Right lobe of liver (tissue), 6 donors: ENCODE measurements at regions not wholly inside any gene's neighbourhood (a gene's known extent, or its start where the extent isn't known, plus 50 kb on each side); places are given as distances from the start of the nearest gene placed in this dataset.

Experiments used
- ATAC-seq, 4 donors: fragments of 200-7000 bp; cut with Tn5 transposase; one replicate each; pipeline ENCODE4 v1.9.1; 2020; ENCODE audit warnings: mild to moderate bottlenecking in 4 of 4, moderate library complexity in 4 of 4
- DNase-seq, 3 donors: peaks; one replicate each; pipeline ENCODE4 v3.0.0-alpha.2; 2020
- H3K27ac ChIP-seq, 3 donors: fragments of 200-600 bp; one replicate each; pipeline ENCODE4 v1.8.0; 2022
- H3K27me3 ChIP-seq, 2 donors: fragments of 200-600 bp; one replicate each; pipeline ENCODE4 v1.8.0; 2022
- H3K36me3 ChIP-seq, 4 donors: fragments of 200-600 bp; sonication (generic) in 1 of 4; one replicate each; pipeline versions ENCODE4 v1.5.1 to v1.8.0; 2017 to 2022; ENCODE audit warnings: control low read depth in 1 of 4
- H3K4me1 ChIP-seq, 4 donors: fragments of 200-600 bp; sonication (generic) in 1 of 4; one replicate each; pipeline versions ENCODE4 v1.5.1 to v1.8.0; 2017 to 2022; ENCODE audit warnings: control low read depth in 1 of 4
- H3K4me3 ChIP-seq, 3 donors: fragments of 200-600 bp; one replicate each; pipeline ENCODE4 v1.8.0; 2022
- H3K9me3 ChIP-seq, 4 donors: fragments of 200-600 bp; sonication (generic) in 1 of 4; one replicate each; pipeline versions ENCODE4 v1.5.1 to v1.8.0; 2017 to 2022; ENCODE audit warnings: control low read depth in 1 of 4
- CTCF ChIP-seq, 4 donors: fragments of 200-600 bp in 3 of 4; fragments of 450-650 bp in 1 of 4; IDR thresholded peaks; one replicate each; pipeline versions ENCODE4 v1.5.1 to v1.8.0; 2016 to 2022; ENCODE audit warnings: antibody characterized with exemption in 4 of 4, mild to moderate bottlenecking in 2 of 4
- POLR2A ChIP-seq: fragments of 450-650 bp; IDR thresholded peaks from one replicate; pipeline ENCODE4 v1.6.1; 2017; ENCODE audit warnings: antibody characterized with exemption, mild to moderate bottlenecking
- WGBS: methylation state at CpG from one replicate; pipeline ENCODE4 v1.1.6; 2018; ENCODE audit warnings: low coverage, low lambda C conversion rate; ENCODE audit not compliant: insufficient coverage; ENCODE audit errors: missing lambda C conversion rate; 5-methylcytosine and 5-hydroxymethylcytosine counted together
- intact Hi-C, 2 donors: fragments of 100-400 bp; cut with DNase I; formaldehyde crosslinking; loops; one replicate each; pipeline versions ENCODE4 v1.11.2 to v1.14.1; 2022
- donor health status: DM: no; HTN: yes; CAD: no.
- donor health status: DM: no; HTN: no; CAD: no.
- donor health status: DM: no; HTN: no; CAD: no.
- donor health status: DM: no; HTN: yes; CAD: no.
- donor health status: DM: no; HTN: yes; CAD: no.

- DNase-seq = no peak
- no peak overlapping the region for H3K4me3 ChIP-seq
- H3K27me3 ChIP-seq = no peaks in the 10 kb centered on the region
- intact Hi-C loops = no loop called here
- no peaks in the 10 kb centered on the region for H3K4me1 ChIP-seq
- H3K27ac ChIP-seq = no peak overlapping the region
- 65% methylated on average over 5 of the region's 5 CpGs for WGBS
- H3K9me3 ChIP-seq = no peaks in the 10 kb centered on the region
- H3K36me3 ChIP-seq = no peaks in the 10 kb centered on the region
- TF ChIP-seq CTCF (IDR thresholded peaks at IDR 0.05) = no peak
- TF ChIP-seq POLR2A = no peak
- ATAC-seq = no peak
Measured at GRCh38 chr15:38667890-38668850, 103.6 kb upstream of the RASGRP1 start.

DNA sequence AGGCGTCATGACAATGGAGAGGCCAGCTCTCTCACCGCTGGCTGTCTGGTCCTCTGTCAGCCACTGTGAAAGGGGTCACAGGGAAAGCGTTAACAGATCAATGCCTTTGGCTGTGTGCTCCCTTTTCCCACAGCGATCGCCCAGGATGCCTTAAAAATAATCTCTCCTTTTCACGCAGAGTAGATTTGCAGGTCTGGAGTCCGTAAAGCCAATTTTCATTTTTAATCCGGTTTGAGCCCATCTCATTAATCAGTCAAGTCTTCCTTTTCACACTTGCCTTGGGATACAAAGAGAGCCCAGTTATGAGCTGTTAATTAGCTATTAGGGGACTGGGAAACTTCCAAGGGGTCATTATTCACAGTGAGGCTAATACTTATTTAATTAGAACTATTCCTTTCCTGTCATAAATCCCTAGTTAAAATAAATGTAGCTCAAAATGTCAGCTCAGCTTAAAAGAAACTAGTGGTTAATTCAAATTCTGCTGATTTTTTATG is 104.3 kb upstream of the RASGRP1 start:
- Histone ChIP-seq H3K9me3 (no peaks in the 10 kb centered on the region), H3K4me1 (no peaks in the 10 kb centered on the region), H3K27me3 (no peaks in the 10 kb centered on the region), H3K4me3 (no peak overlapping the region), H3K36me3 (no peaks in the 10 kb centered on the region), H3K27ac (no peak overlapping the region)
- TF ChIP-seq POLR2A = no peak
- no peak for TF ChIP-seq CTCF (IDR thresholded peaks at IDR 0.05)
- ATAC-seq = no peak
- 33% methylated on average over 8 of the region's 8 CpGs for WGBS
- no peak for DNase-seq
- intact Hi-C loops = no loop called here

DNA sequence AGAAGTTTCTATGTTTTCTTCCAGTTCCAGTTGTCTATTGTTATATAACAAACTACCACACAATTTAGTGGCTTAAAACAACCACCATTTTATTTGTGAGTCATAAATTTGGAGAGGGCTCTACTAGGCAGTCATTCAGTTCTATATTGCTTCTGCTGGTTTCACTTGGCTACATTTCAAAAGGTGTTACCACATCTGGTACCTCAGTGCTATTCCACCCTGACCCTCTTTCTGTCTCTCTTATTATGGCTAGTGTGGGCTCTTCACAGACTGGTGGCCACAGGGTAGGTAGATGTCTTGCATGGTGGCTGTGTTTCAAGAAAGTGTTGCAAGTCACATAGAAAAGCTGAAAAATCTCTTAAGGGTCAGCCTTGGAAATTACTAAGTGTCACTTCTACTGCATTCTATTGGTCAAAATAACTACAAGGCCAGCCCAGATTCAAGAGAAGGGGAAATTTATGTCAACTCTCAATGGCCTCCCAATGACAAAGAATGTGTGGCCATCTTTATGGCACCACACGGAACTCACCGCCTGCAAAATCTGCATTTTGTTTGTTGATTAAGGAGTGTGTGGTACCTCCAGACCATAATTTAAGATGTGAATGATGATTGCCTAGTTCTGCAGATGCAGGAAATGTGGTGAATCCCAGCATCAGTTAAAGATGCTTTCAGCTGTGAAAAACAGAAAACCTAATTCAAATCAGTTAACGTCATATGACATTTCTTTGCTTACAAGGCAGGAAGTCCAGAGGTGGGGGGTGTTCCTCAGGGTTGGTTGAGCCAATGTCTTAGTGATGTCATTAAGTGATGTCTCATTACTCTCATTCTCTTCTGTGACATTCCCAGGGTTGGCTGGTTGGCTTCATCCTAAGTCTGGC is 105.8 kb upstream of the RASGRP1 start:
- no peak overlapping the region for H3K4me3 ChIP-seq
- peak in 2 of 4 donors; percentile 21 to 26 for ATAC-seq
- no peaks in the 10 kb centered on the region for H3K4me1 ChIP-seq
- intact Hi-C loops = loop anchor here in 1 of 2 donors (10.0 kb wide), 1 partner anchor 226 kb away; no protein-coding TSS in a partner anchor
- no peak for DNase-seq
- WGBS = 66% methylated on average over 3 of the region's 3 CpGs
- no peaks in the 10 kb centered on the region for H3K27me3 ChIP-seq
- H3K27ac ChIP-seq = no peak overlapping the region
- H3K36me3 ChIP-seq = no peaks in the 10 kb centered on the region
- TF ChIP-seq POLR2A (no peak), CTCF (IDR thresholded peaks at IDR 0.05) (no peak)
- H3K9me3 ChIP-seq = no peaks in the 10 kb centered on the region

DNA sequence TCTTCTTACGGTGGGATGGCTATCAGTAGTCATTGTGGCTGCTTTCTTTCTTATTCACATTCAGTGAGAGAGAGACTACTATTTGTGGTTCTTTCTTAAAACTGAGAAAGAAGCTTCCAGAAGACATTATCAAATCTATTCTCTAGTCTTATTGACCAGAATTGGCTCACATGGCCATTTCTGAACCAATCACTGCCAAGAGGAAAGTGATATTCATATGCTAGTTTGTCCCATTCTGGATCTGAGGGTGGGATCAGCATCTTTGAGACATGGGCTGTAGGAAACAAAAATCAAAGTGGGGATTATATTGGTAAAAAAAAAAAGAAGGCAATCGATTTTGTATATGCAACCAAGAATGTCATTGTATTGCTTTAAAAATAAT is 106.4 kb upstream of the RASGRP1 start:
- Histone ChIP-seq H3K9me3 (no peaks in the 10 kb centered on the region), H3K36me3 (no peaks in the 10 kb centered on the region), H3K27ac (no peak overlapping the region), H3K27me3 (no peaks in the 10 kb centered on the region), H3K4me1 (no peaks in the 10 kb centered on the region), H3K4me3 (no peak overlapping the region)
- DNase-seq (no peak), ATAC-seq (no peak)
- 49% methylated on average over 2 of the region's 2 CpGs for WGBS
- TF ChIP-seq CTCF (IDR thresholded peaks at IDR 0.05) = no peak
- no peak for TF ChIP-seq POLR2A
- intact Hi-C loops = loop anchor here in 1 of 2 donors (10.0 kb wide), 1 partner anchor 226 kb away; no protein-coding TSS in a partner anchor
